T follicular helper cell (primary cell): ENCODE measurements at regions not wholly inside any gene's neighbourhood (a gene's known extent, or its start where the extent isn't known, plus 50 kb on each side); places are given as distances from the start of the nearest gene placed in this dataset.

Experiments used
- DNase-seq: peaks from one replicate; pipeline ENCODE4 v3.0.0-alpha.2; 2020; ENCODE audit warnings: low read depth

DNA sequence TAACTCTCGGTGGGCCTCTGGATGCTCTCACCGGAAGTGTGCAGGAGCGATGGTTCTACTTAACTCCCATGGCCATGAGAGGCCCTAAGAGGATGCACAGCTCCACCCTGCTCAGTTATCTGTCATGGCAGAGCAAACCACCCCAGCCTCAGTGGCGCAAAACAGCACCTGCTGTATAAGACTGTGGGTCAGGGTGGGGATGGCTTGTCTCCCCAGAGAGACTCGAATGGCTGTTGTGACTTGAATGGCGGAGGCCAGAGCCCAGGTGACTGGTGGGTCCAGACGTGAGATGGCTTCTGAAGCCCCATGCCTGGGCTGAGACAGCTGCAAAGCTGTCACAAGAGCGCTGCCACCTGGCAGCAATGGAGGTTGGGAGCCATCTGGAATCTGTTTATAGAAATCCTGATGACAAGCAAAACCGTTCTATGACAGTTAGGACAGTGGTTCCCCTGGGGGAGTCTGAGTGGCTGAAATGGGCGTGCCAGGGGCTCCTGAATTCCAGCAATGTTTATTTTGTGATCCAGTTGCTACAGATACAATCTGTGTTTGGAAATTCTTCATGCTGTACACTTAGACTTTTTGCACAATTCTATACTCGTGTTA lies 490.5 kb downstream of the TCERG1L start:
- no peak for DNase-seq

DNA sequence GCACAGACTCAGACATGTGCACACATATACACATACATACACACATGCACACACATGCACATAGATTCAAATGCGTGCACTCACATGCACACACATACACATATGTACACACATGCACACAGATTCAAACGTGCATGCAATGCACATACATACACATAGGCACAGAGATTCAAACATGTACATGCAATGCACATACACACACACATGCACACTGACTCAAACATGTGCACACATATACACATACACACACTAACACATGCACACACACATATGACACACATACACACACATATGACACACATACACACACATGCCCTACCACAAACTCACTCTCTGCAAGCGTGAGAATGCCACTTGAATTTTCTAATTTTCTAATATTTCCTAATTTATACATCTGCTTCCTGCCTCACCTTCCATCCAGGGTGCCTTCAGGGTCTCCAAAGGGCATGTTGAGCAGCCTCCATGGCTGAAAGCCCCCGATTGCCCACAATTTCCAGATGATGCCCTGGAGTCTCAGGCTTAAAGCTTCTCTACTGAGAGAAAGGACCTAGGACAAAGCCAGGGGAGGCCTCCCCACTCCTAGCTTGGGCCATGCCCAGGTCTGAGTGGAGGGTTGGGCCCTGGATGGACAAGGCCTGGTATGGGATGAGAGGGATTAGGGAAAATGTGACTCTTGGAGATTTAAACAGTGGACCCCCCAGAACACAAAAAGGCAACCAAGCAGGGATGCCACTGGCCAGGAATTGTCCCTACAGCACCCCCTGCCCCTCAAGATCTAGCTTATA lies 487.1 kb downstream of the TCERG1L start:
- DNase-seq, result no peak

DNA sequence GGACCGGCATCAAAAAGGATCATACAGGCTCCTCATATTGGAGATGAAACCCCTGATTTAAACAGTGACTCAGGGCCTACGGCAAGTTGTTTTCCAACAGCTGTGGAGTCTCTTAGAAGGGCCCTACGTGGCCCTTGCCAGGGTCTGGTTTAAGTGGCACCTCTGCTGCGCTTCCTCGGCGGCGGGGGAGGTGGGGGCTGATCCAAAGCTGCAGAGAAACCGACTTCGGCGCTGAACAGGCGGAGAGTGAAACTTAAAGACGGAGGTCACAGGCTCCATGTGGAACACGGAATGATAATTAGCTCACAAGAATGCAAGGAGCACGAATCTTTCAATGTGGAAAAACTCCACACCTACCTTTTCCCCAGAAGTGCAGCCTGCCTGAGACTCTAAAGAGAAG lies 477.9 kb downstream of the TCERG1L start:
- DNase-seq, result no peak

DNA sequence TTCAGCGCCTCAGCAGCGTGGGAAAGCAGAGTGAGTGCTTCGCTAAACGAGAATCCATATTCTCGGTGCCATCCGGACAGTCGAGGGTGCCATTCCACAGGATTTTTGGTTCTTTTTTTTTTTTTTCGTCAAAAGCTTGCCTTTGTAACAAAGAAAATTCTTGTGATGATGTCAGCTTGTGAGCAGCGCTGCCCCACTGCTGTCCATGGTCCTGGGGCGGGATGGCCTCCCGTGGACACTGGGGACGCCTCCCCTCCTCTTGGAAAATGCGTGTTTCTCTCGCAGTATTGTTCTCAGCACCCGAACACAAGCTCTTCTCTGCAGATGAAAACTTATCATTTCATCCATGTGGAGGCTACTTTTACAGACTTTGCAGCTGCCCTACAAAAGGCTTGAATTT lies 477.4 kb downstream of the TCERG1L start:
- DNase-seq, result no peak

DNA sequence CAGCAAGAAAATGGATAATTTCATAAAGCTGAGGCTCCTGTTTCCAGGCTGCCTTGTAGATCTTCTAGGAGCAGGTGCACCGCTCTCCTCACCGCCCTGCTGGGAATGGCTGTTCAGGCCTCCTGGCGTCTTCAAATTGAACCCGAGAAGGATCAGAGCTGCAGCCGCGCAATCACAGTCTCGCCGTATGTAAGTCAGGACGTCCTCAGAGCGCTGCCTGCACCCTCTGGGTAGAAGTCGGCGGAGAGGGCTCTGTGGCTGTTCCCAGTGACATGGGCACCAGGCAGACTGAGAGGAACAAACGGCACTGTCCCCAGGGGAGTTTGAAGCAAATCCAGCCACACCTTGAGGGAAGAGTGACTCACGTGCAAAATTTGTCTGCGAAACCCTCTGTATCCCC lies 476.9 kb downstream of the TCERG1L start:
- no peak for DNase-seq

DNA sequence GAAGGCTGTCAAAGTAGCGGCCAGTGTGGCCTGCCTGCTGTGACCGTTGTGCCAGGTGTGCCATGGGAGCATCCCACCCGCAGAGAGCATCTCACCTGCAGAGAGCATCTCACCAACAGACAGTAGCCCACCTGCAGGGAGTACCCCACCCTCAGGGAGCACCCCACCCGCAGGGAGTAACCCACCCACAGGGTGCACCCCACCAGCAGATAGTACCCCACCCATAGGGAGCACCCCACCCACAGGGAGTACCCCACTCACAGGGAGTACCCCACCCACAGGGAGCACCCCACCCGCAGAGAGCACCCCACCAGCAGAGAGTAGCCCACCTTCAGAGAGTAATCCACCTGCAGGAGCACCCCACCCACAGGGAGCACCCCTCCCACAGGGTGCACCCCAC lies 476.5 kb downstream of the TCERG1L start:
- no peak for DNase-seq

DNA sequence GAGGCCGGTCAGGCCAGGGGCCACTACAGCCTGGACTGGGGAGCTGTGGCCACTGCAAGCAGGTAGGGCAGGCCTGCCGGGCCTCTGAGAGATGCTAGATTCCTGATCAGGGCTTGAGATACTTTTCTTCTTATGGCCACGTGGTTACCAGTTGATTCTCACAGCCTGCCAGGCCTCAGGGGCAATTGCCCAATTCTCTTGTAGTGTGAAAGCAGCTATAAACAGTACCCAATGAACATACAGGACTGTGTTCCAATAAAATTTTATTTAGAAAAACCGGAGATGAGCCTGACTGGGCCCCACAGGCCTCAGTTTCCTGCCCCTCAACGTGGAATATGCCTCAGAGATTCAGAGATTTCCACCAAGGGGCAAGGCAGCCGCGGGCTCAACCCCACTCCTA lies 475.2 kb downstream of the TCERG1L start:
- no peak for DNase-seq

DNA sequence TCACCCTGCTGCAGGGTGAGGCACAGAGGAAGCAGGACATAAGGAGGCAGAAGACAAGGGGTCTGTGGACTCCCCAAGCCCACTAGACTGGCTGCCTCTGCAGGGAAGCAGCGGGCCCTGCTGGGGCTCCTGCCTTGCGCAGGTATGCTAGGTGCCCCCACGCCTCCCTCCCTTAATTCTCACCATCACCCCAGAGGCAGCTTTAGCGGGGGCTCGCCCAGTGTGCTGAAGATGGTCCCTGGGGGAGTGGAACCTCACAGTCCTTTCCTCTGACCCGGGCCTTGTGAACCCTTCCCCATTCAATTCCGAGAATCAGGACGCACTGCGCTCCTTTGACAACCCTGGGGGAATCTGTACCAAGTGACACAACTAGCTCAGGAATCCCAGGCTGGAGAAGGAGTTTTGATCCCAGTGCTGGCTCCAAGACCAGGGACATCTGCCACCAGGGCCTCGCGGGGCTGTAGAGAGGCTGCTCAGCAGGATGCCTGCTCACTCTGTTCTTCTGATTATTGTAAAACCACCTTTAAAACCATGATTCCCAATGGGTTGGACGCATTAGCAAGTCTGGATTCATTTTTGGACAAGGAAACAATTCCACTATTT lies 468.4 kb downstream of the TCERG1L start:
- no peak for DNase-seq

DNA sequence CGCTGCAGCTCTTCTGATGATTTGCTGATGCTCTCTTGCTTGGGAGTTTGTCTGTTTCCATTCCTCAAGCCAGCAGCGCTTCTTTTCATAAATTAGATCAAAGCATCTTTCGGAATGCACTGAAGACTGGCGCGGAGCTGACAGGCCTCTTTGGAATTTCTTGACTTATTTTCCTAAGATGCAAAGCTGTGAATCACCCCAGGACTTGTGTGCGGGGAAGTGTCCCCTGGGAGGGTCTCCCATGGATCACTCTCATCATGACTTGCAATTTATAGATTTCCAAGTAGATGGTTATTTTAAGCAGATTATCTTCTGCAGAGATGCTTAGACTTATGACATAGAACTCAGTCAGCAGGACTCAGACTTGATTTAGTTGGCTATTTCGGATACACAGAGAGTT lies 467.2 kb downstream of the TCERG1L start:
- DNase-seq, result no peak

DNA sequence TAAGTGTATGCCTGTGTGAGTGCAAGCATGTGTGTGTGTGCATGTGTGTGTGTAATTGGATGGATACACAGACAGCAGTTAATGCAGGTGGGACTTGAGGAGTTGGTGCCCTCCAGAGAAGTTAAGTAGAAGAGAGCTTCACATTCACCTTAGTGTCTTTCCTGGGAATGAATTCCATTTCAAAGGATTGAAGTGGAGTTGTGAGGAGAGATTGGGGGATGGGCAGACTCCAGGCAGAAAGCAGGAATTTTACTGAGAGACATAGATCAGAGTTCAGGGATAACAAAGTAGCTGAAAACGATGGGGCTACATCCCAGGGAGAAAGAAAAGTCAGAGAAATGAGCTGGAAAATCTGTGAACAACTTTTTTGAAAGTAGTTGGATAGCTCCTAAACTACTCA lies 464.4 kb downstream of the TCERG1L start:
- DNase-seq, result no peak

DNA sequence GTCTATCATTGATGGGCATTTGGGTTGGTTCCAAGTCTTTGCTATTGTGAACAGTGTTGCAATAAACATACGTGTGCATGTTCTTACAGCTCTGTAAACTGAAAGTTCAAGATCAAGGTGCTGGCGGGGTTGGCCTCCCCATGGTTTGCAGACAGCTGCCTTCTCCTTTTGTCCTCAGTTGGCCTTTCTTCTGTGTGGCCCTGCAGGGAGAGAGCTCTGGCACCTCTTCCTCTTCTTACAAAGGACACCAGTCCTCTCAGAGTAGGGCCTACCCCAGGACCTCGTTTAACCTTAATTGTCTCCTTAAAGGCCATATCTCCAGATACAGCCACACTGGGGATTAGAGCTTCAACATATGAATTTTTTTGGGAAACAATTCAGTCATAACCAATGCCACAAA lies 462.7 kb downstream of the TCERG1L start:
- DNase-seq, result no peak

DNA sequence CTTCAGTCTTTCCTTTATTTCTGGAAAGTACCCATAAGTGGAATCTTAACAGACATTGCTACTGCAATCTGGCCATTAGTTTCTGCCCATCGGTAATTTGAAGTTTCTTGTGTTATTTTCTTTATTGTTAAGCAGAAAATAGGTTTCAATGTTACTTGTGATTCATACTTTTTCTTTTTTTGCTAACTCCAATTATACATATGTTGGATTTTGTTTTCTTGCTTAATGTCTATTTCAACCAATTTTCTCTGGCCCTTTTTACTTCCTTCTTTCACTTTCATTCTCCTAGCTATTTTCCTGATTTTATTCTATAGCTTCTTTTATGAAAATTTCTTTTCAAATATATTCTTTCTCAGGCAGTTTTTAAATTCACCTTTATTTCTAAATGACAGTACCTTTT lies 457.4 kb downstream of the TCERG1L start:
- no peak for DNase-seq

DNA sequence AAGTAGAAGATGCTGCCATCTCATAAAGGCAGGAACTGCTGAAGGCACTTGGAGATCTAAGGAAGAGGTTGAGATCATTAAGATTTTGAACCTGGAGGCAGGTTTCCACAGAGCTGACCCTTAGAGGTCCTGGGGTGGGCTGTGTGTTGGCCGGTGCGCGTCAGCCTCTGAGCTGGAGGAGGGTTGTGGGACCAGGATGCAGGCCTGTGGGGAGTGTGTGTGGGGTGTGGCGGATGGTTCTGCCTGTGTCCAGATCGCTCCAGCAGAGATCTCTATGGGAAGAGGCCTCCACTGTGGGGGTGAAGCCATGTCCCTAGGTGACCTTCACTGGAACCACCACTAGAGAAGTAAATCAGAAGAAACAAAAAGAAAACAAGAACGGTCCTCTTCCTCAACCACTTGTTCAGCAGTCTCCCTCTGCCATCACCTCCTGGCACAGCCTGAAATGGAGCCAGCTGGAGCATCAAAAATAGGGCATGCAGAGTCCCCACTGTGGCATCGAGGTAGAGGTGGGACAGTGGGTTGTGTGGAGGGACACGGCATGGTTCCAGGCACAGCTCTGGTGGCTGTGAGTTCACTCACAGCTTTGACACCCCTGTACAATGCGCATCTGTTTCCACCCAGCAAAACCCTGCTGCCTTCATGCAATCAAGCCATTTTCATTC lies 453.8 kb downstream of the TCERG1L start:
- DNase-seq, result no peak

DNA sequence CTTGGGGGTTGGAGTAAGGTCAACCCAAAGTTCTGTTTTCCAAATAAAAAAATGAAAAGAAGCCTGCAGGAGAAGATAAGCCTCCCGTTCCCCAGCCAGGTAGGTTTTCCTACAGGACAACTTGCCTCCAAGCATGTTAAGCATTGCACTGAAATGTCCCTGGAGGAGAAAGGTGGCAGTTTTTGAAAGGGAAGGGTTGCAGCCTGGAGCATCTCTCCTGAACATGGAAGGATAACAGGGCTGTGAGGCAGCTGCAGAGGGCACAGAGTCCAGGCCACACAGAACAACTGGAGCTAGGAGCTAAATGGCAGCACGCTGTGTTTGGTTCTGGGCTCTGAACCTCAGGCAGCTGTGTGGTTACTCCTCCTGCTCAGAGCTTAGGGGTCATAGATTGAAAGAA lies 452.9 kb downstream of the TCERG1L start:
- DNase-seq, result no peak

DNA sequence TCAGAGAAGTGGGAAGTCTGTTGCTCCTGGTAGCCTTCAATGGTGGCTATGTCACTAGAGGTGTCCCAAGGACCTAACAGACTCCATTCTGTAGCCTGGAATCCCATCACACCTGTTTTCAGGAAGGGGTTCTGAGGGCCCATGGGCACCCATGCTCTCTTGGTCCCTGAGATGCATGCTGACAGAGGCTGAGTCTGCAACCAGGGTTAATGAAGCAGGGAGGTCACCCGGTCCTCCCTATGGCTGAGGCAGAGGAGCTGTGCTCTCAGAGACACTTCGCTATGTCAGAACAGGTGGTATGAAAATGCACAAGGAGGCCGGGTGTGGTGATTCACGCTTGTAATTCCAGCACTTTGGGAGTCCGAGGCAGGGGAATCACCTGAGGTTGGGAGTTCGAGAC lies 452.1 kb downstream of the TCERG1L start:
- DNase-seq, result no peak

DNA sequence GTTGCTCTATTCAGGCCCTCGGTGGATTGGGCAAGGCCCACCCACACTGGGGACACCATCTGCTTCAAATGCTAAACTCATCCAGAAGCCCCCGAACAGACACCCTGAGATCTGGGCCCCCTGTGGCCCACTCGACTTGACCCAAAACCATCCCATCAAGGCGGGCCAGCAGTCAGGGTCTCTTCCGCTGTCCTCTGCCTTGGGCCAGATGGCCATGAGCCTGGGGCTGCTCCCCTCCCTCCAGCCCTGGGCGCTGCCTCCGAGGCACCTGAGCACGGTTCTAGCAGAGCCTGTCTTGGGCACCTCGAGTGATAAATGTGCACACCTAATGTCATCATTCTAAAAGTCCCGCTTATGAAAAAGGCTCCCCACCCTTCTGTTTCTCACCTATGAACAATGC lies 449.4 kb downstream of the TCERG1L start:
- no peak for DNase-seq

DNA sequence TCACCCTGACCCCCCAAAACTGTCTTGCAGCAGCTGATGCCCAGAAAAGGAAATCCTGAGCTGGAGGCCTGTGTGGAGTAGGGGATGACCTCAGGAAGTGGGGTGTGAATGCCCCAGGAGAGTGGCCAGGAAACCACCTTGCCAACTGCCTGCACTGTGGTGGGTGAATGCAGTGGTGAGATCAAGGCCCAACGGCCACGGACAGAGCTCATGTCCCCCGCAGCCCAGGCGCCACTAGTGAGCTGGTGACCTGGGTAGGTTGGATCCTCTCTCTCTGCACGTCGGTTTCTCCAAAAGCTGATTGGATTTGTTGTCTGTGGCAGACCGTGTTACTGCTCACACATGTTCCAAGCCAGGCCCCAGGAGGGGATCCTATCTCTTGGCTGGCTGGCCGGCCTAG lies 448.9 kb downstream of the TCERG1L start:
- no peak for DNase-seq

DNA sequence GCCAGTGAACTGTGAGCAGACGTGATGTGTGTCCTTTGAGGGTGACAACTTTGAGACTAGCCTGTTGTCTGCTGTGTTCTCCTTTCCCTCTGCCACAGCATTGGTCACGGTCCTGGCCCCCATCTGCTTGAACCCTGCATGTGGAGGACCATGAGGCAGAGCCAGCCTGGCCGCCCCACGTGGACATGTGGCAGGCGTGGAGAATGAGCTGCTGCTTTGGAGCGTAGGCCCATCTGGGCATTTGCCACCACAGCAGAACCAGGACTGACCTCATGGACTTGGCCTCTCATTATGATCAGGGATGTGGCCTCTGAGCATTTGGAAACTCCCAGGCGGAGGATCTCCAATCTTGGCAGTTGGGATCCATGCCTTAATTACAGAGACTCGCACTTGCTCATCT lies 448.5 kb downstream of the TCERG1L start:
- DNase-seq, result no peak

DNA sequence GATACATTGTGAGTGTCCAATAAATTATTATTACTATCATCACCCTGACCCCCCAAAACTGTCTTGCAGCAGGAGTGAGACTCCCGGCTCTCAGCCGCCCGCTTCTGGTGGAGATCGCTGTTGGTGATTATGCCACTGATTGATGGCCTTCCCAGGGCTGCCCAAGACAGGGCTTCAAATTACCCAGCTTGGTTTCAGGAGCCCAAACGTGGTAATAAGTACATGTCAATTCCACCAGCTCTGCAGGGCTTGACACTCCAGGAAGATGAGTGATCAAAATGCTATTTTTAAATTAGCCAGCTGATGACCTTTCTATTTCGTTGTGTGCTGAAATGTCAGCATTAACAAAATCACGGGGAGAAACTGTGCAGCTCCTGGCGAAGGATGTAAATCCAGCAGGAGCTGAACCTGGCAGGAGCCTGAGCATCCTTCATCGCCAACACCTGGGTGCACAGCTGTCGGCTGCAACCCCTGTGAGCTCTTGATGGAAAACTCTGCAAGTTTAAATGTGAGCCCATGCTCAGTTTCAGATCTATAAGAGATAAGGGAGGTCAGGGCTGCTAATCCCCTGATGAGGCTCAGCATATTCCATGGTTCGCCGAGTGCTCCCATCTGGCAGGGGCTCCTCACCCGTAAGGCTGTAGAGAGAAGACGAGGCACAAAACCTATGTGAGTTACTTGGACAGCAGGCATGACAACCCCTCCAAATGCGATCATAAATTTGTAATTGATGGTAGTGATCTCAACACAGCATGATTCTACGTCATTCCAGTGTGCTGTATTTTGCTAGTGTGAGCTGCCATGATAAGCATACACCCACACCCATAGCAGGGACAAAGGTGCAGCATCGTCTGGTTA lies 446.3 kb downstream of the TCERG1L start:
- no peak for DNase-seq

DNA sequence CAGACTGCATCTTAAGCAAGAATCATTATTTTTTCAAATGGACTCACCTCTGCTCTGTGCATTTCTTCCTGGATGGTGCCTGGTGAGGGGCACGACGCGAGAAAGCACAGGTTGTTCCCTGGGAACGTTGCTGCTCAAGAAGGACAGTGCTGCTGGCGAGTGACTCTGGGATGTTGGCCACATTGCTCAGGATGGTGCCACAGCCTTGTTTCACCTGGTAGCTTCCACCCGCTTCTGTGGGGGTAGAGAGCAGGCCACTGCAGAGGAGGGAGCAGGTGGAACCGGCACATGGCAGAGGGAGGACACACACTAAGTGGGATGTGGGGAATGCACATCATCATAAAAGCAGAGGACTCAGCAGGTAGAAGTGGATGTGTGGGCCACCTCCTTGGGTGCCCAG lies 444.7 kb downstream of the TCERG1L start:
- no peak for DNase-seq

DNA sequence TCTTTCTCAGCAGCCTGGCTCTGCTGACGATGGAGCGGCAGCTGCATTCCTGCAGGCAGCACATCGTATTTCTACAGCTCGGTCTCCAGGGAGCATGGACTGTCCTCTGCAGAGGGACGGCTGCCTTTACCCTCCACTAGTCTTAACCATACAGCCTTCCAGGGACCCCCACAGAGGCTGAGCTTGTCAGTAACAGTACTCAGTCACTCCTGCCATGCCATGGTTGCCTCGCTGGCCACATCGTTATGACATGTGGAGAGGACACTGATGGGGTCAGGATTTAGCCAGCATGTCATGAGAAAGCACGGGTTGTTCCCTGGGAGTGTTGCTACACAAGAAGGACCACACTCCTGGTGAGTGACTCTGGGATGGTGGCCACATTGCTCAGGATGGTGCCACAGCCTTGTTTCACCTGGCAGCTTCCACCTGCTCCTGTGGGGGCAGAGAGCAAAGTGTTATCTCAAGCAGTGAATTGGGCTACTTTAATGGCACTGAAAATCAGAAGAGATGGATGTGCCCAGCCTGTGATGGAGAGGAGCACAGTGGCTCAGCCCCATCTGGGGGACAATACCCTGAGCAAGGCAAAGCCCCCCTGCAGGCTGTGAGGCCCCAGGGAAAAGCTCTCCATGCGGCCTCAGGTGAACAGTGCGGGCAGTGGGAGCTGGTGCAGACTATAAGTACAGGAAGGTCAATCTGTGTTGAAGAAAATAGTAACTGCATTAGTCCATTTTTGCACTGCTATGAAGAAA lies 443.9 kb downstream of the TCERG1L start:
- DNase-seq, result no peak
